ENCODE measurements at regions not wholly inside any gene's neighbourhood (a gene's known extent, or its start where the extent isn't known, plus 50 kb on each side); places are given as distances from the start of the nearest gene placed in this dataset.

- DNase-seq (ENCODE audit: low read depth in 2 of 2), result no peak
These were observed 54.2 kb upstream of the MYCBP2 start for GRCh38 chr13:77381059-77381458.

GRCh38 chr13:77379508-77379907 is 52.6 kb upstream of the MYCBP2 start:
- DNase-seq (ENCODE audit: low read depth in 2 of 2), result no peak

- DNase-seq (ENCODE audit: low read depth in 2 of 2), result no peak
These were observed 51.8 kb upstream of the MYCBP2 start for GRCh38 chr13:77378662-77379061.

GRCh38 chr13:77377016-77377415 is 50.1 kb upstream of the MYCBP2 start:
- no peak for DNase-seq (ENCODE audit: low read depth in 2 of 2)
